GM12878 (cell line): ENCODE measurements at regions not wholly inside any gene's neighbourhood (a gene's known extent, or its start where the extent isn't known, plus 50 kb on each side); places are given as distances from the start of the nearest gene placed in this dataset.

Experiments used
- FOXM1 ChIP-seq: IDR thresholded peaks from 2 replicates; pipeline ENCODE4 v1.6.1; 2012; ENCODE audit warnings: low read depth, mild to moderate bottlenecking, inconsistent platforms, low read length, moderate library complexity
- LARP7 ChIP-seq: fragments of 450-650 bp; IDR thresholded peaks from 2 replicates; pipeline ENCODE4 v1.6.1; 2017; ENCODE audit warnings: mild to moderate bottlenecking
- MTA3 ChIP-seq: IDR thresholded peaks from 2 replicates; pipeline ENCODE4 v1.6.1; 2012; ENCODE audit warnings: low read length, inconsistent platforms, borderline replicate concordance
- NFIC ChIP-seq: IDR thresholded peaks from 2 replicates; pipeline ENCODE4 v1.6.1; 2012; ENCODE audit warnings: low read depth, mild to moderate bottlenecking, inconsistent platforms, low read length, moderate library complexity
- NFYA ChIP-seq: IDR thresholded peaks from 2 replicates; pipeline ENCODE4 v1.6.1; 2011; ENCODE audit warnings: low read depth, mild to moderate bottlenecking, low read length, improper control_type of control experiment, borderline replicate concordance
- TBL1XR1 ChIP-seq: IDR thresholded peaks from 2 replicates; pipeline ENCODE4 v1.6.1; 2012; ENCODE audit warnings: low read depth, low read length, improper control_type of control experiment
- TF ChIP-seq, protein P1 (sequence below), 3 experiments: IDR thresholded peaks in 2 of 3; conservative IDR thresholded peaks in 1 of 3; 2 replicates each; pipeline ENCODE4 v1.5.1; 2011; ENCODE audit warnings: low read depth in 3 of 3, low read length in 3 of 3, mild to moderate bottlenecking in 3 of 3, control low read depth in 2 of 3, moderate library complexity in 2 of 3, inconsistent platforms in 1 of 3, mixed read lengths in 1 of 3; ENCODE audit not compliant: control insufficient read depth in 2 of 3, insufficient read depth in 1 of 3; ENCODE audit errors: extremely low read depth in 1 of 3
- TF ChIP-seq, protein P2 (sequence below): fragments of 450-650 bp; IDR thresholded peaks from 2 replicates; pipeline ENCODE4 v1.6.1; 2017; ENCODE audit warnings: mild to moderate bottlenecking
- TF ChIP-seq, protein P3 (sequence below): IDR thresholded peaks from 2 replicates; pipeline ENCODE4 v1.6.1; 2012; ENCODE audit warnings: low read depth, low read length, improper control_type of control experiment

- no peak for TF ChIP-seq FOXM1
- TF ChIP-seq, protein P1, sequence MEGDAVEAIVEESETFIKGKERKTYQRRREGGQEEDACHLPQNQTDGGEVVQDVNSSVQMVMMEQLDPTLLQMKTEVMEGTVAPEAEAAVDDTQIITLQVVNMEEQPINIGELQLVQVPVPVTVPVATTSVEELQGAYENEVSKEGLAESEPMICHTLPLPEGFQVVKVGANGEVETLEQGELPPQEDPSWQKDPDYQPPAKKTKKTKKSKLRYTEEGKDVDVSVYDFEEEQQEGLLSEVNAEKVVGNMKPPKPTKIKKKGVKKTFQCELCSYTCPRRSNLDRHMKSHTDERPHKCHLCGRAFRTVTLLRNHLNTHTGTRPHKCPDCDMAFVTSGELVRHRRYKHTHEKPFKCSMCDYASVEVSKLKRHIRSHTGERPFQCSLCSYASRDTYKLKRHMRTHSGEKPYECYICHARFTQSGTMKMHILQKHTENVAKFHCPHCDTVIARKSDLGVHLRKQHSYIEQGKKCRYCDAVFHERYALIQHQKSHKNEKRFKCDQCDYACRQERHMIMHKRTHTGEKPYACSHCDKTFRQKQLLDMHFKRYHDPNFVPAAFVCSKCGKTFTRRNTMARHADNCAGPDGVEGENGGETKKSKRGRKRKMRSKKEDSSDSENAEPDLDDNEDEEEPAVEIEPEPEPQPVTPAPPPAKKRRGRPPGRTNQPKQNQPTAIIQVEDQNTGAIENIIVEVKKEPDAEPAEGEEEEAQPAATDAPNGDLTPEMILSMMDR (IDR thresholded peaks at IDR 0.05 in 2 of 3, conservative IDR thresholded peaks at IDR 0.05 in 1 of 3; ENCODE audit: control insufficient read depth in 2 of 3, extremely low read depth in 1 of 3, insufficient read depth in 1 of 3, low read depth in 3 of 3, low read length in 3 of 3), result no peak
- TF ChIP-seq, protein P2, sequence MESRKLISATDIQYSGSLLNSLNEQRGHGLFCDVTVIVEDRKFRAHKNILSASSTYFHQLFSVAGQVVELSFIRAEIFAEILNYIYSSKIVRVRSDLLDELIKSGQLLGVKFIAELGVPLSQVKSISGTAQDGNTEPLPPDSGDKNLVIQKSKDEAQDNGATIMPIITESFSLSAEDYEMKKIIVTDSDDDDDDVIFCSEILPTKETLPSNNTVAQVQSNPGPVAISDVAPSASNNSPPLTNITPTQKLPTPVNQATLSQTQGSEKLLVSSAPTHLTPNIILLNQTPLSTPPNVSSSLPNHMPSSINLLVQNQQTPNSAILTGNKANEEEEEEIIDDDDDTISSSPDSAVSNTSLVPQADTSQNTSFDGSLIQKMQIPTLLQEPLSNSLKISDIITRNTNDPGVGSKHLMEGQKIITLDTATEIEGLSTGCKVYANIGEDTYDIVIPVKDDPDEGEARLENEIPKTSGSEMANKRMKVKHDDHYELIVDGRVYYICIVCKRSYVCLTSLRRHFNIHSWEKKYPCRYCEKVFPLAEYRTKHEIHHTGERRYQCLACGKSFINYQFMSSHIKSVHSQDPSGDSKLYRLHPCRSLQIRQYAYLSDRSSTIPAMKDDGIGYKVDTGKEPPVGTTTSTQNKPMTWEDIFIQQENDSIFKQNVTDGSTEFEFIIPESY, result no peak
- no peak for TF ChIP-seq NFIC
- no peak for TF ChIP-seq LARP7
- TF ChIP-seq MTA3, result no peak
- no peak for TF ChIP-seq NFYA
- TF ChIP-seq, protein P3, sequence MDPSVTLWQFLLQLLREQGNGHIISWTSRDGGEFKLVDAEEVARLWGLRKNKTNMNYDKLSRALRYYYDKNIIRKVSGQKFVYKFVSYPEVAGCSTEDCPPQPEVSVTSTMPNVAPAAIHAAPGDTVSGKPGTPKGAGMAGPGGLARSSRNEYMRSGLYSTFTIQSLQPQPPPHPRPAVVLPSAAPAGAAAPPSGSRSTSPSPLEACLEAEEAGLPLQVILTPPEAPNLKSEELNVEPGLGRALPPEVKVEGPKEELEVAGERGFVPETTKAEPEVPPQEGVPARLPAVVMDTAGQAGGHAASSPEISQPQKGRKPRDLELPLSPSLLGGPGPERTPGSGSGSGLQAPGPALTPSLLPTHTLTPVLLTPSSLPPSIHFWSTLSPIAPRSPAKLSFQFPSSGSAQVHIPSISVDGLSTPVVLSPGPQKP, result no peak
- no peak for TF ChIP-seq TBL1XR1
These were observed 250.1 kb upstream of the LUZP2 start for GRCh38 chr11:24246715-24247114.
